GM18505 (cell line): ENCODE measurements at regions not wholly inside any gene's neighbourhood (a gene's known extent, or its start where the extent isn't known, plus 50 kb on each side); places are given as distances from the start of the nearest gene placed in this dataset.
"Not testable (repeated sequence)": the region's sequence is repeated elsewhere in the genome, so short reads cannot be mapped to it uniquely, and the experiment has no call there.

Experiments used
- ATAC-seq: cut with Tn5 transposase; IDR thresholded peaks from one replicate; pipeline ENCODE4 v1.9.1; 2021; ENCODE audit not compliant: unreplicated experiment
- POLR2A ChIP-seq: IDR thresholded peaks from 4 replicates; pipeline ENCODE4 v1.6.1; 2011; ENCODE audit warnings: borderline replicate concordance; ENCODE audit not compliant: insufficient read depth, insufficient read length; ENCODE audit errors: extremely low read depth

GRCh38 chr2:17242813-17243485 lies 275.3 kb downstream of the RAD51AP2 start:
- TF ChIP-seq POLR2A = no peak
- no peak for ATAC-seq

- no peak for TF ChIP-seq POLR2A
Observed at GRCh38 chr2:17239550-17239949, 278.7 kb downstream of the RAD51AP2 start.

GRCh38 chr2:17235167-17235566 lies 283.1 kb downstream of the RAD51AP2 start:
- no peak for TF ChIP-seq POLR2A
- ATAC-seq = no peak

More at GRCh38 chr2:17239550-17239949, 278.7 kb downstream of the RAD51AP2 start:
- no peak for ATAC-seq

- ATAC-seq = no peak
- TF ChIP-seq POLR2A = no peak
Observed at GRCh38 chr2:17232776-17233556, 285.3 kb downstream of the RAD51AP2 start.

GRCh38 chr2:17231394-17231965 lies 286.8 kb downstream of the RAD51AP2 start:
- no peak for ATAC-seq
- TF ChIP-seq POLR2A = no peak

GRCh38 chr2:17229414-17229813 lies 288.8 kb downstream of the RAD51AP2 start:
- no peak for ATAC-seq
- no peak for TF ChIP-seq POLR2A

GRCh38 chr2:17228461-17228860 lies 289.8 kb downstream of the RAD51AP2 start:
- no peak for TF ChIP-seq POLR2A
- ATAC-seq = no peak

GRCh38 chr2:17227856-17228255 lies 290.4 kb downstream of the RAD51AP2 start:
- ATAC-seq = no peak
- no peak for TF ChIP-seq POLR2A

- no peak for ATAC-seq
- no peak for TF ChIP-seq POLR2A
Observed at GRCh38 chr2:17226941-17227490, 291.2 kb downstream of the RAD51AP2 start.

- no peak for ATAC-seq
- TF ChIP-seq POLR2A = no peak
Observed at GRCh38 chr2:17223211-17223610, 295.0 kb downstream of the RAD51AP2 start.

GRCh38 chr2:17208511-17208910 lies 309.7 kb downstream of the RAD51AP2 start:
- no peak for ATAC-seq
- TF ChIP-seq POLR2A = no peak

- ATAC-seq = no peak
- TF ChIP-seq POLR2A = no peak
Observed at GRCh38 chr2:17206771-17207170, 311.5 kb downstream of the RAD51AP2 start.

- ATAC-seq = not testable (repeated sequence)
Observed at GRCh38 chr2:17204214-17204613, 314.0 kb downstream of the RAD51AP2 start.

GRCh38 chr2:17202628-17203027 lies 315.6 kb downstream of the RAD51AP2 start:
- peak; percentile 98 for ATAC-seq
